Kidney tubule cell (primary cell): ENCODE measurements at regions not wholly inside any gene's neighbourhood (a gene's known extent, or its start where the extent isn't known, plus 50 kb on each side); places are given as distances from the start of the nearest gene placed in this dataset.
A peak's percentile ranks its signal among the peaks of the same experiment; 100 is the strongest.

Source experiments
- DNase-seq: peaks from one replicate; pipeline ENCODE4 v3.0.0-alpha.2; 2018; ENCODE audit warnings: low spot score

GRCh38 chr1:201772178-201772577, 56.8 kb upstream of the IPO9 start:
- no peak for DNase-seq

GRCh38 chr1:201773764-201774163, 55.2 kb upstream of the IPO9 start:
- DNase-seq: peak; percentile 11

GRCh38 chr1:201774224-201774982, 54.6 kb upstream of the IPO9 start:
- peak; percentile 23 for DNase-seq

GRCh38 chr1:201774983-201775344, 54.0 kb upstream of the IPO9 start:
- DNase-seq: no peak

- no peak for DNase-seq
Measured at GRCh38 chr1:201775380-201775779, 53.6 kb upstream of the IPO9 start.

- no peak for DNase-seq
Measured at GRCh38 chr1:201778279-201779065, 50.5 kb upstream of the IPO9 start.
